HG03558 (cell line): ENCODE measurements at regions not wholly inside any gene's neighbourhood (a gene's known extent, or its start where the extent isn't known, plus 50 kb on each side); places are given as distances from the start of the nearest gene placed in this dataset.

Experiments used
- ATAC-seq: cut with Tn5 transposase; IDR thresholded peaks from one replicate; pipeline ENCODE4 v1.9.1; 2021; ENCODE audit warnings: moderate number of reproducible peaks; ENCODE audit not compliant: unreplicated experiment; ENCODE audit errors: extremely low read depth

DNA sequence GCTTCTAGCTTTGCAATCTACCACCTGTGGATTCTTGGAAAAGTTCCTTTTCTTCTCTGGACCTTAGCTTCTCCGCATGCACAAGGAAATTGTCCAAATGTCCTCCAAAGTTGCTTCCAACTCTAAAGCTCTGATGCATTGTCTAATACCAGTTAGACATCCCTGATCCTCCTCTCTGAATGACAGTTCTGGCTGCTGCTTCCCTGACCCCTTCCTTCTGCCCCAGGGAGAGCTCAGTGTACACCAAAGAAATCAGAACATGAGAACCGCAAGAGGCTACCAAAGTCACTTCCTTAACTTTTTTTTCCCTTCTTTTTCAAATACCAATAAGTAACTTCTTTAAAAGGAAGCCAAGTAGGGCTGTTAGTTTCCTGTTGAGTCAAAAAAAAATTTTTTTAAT lies 79.7 kb upstream of the CES5A start:
- no peak for ATAC-seq

DNA sequence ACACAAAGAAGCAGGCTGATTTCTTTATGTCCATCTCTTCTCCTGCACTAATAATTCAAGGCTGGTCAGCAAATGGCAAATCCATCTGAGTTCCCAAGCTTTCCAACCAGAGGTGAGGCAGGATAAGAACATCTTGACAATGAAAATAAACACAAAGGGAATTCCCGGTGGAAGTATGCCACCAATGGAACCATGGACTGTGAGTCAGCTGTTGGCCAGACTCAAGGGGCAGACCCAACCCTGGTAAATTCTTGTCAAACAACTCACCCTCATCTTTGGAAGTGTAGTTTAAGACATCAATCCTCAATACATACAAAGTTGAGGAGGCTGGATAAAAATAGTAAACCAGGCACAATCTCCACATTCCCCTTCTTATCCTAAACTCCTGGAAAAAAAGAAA lies 74.3 kb upstream of the CES5A start:
- no peak for ATAC-seq

DNA sequence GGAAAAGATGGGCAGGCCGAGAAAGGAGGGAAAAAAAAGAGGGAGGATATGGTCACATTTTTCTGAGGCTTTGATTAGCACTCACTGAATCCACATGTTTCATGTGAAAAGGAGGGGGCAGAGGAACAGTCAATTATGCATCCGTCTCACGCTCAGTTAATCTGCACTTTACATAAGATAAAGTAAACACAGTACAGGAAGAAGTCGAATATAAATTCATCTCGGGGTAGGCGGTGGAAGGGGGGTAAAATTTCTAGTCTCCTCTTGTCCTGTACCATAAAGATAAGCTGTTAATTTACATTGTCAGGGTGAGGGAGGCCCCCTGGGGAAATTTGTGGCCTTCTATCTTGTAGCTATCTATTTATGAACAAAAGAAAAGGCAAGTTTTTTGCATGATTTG lies 73.1 kb upstream of the CES5A start:
- no peak for ATAC-seq

DNA sequence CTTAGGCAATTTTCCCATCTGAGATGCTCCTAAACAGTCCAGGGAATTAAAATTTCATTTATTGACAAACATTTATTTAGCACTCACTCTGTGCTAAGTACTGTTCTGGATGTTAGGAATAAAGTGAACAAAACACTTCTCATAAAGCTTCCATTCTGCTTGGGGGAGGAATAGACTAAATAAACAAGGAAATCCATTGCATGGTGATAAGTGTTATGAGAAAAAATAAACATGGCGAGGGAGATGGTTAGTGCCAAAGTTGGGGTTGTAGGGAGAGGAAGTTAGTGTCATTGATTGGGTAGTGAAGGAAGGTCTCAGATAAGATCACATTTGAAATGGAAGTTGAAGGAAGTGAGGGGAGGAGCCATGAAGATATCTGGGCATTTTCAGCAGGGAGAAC lies 72.2 kb upstream of the CES5A start:
- ATAC-seq: no peak

DNA sequence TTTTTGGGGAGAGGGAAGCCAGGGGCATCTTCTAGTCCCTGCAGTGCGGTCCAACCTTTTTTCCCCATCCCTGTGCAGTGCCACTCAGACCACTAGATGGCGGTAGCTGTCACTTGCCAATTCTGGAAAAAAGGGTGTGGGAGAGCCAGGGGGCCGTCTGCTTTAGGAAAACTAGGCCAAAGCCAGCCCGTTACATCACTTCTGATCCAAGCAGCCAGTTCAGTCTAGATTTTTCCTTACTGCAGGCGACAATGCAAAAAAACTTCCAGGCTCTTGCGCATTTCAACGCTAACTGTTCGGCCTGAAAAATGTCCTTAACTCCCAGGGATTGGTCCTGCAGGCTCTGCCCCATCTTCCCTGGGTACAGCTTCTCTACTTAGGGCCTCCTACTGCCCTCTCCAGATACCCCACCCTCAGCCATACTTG lies 69.2 kb upstream of the CES5A start:
- no peak for ATAC-seq

DNA sequence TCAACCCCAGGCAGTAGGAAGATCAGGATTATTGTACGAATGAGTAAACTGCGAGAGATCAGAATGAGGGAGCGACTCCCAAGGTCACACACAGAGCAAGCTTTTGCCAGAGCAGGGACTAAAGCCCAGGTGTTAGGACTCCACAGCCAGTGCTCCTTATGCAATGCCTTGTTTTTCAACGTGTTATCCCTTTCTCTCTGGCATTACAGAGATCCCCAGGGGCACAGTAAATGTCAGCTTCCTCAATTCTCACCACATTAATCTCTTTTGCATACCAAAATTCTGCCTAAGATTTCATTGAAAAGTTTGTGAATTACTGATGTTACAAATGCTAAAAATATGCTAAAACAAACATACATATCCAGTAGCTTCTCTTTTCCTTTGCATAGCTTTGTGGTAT lies 68.1 kb upstream of the CES5A start:
- no peak for ATAC-seq

DNA sequence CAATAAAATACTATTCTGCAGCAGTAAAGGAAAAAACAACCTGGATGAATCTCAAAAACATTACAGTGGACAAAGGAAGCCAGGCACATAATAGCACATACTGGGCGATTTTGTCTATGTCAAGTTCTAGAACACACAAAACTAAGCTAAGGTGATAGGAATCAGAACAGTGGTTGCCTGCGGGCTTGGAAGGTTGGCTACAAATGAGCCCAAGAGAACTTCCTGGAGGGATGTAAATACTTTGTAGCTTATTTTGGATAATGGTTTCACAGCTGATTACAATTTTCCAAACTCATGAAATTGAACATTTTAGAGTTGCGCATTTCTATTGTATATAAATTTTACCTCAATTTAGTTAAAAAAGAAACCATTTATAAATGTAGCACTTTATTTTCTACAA lies 67.6 kb upstream of the CES5A start:
- no peak for ATAC-seq

DNA sequence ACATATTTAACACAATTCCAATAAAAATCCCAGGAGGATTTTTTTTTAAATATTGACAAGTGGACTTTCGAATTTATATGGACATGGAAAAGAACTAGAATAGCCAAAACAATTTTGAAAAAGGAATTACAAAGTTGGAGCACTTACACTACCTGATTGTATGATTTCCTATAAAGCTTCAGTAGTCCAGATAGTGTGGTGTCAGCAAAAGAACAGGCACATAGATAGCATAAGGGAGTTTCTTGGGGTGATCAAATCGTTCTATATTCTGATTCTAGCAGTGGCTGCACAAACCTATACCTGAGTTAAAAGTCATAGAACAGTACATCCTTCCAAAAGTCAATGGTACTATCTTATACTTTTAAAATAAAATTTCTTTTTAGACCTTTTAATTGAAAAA lies 66.4 kb upstream of the CES5A start:
- ATAC-seq: no peak

DNA sequence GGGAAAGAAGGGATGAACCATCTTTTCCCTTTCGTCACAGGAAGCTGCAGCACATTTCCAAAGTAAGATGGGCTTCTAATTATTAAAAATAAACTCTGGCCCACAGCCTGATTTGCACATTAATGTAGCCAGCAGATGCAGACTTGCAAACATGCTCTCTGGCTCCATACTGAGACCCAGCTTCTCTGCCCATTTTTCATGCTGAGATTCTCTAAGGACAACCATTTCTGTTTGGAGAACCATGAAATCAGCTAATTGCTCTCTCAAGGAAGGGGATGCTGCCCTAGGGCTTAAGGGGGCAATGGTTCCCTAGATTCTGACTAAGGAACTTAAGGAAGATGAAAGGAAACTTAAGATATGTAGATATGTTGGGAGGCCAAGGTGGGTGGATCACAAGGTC lies 63.0 kb upstream of the CES5A start:
- ATAC-seq: no peak

DNA sequence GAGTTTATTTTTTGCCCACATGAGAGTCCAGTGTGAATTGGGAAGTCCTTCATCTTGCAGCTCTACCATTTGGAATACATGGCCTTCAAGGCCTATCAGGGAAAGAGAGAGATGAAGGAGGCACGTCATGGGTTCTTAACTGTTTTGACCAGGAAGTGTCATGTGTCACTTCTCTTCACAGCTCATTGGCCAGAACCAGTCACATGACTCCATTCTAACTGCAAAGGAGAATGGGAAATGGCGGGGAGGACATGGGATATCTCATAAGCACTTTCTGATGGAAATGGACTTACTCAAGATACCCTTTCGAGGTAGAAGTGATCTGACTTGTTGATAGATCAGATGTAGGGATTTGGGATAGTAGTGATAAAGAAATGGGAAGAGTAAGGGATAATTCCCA lies 57.9 kb upstream of the CES5A start:
- ATAC-seq: no peak

DNA sequence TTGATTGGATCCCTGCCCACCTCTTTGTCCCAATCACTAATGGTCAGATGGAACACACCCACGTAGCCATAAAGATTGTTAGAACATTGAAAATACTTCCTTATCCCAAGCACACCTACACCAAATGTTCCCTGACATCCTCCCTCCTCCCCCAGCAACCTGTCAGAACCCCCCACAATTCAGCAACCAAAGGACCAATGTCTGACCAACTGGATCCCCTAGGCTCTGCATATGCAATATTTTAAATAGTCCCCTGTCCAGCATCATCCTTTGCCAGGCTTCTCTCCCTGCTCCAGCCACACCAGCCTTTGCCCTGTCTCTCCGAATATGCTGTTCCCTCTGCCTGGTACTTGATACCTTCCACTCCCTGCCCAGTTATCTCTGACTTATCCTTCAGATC lies 54.9 kb upstream of the CES5A start:
- no peak for ATAC-seq

DNA sequence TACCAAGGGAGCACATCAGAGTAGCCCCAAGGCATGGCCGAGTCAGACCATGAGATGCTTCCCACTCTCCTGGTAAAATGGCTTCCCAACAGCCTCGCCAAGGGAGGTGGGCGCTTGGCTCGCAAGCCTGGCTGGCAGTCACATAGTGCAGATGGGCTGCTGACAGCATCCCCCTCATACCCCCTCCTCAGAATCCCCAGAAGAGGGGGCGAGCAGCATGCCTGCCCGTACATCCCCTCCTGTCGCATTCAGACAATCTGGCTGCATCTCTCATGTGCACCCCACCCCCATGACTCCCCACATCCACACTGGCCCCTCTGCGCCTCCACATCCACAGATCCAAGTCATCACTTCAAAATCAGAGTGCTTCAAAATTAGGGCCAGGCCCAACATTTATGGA lies 54.0 kb upstream of the CES5A start:
- no peak for ATAC-seq

DNA sequence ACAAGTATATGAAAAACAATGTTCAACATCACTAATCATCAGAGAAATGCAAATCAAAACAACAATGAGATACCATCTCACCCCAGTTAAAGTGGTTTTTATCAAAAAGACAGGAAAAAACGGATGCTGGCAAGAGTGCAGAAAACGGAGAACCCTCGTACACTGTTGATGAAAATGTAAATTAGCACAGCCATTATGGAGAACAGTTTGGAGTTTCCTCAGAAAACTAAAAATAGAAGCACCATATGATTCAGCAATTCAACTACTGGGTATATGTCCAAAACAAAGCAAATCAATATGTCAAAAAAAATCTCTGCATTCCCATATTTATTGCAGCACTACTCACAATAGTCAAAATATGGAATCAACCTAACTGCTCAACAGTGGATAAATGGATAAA lies 50.1 kb upstream of the CES5A start:
- no peak for ATAC-seq
